ENCODE measurements at regions not wholly inside any gene's neighbourhood (a gene's known extent, or its start where the extent isn't known, plus 50 kb on each side); places are given as distances from the start of the nearest gene placed in this dataset.

- Histone ChIP-seq H3K9ac (ENCODE audit: low read depth in 1 of 2, low read length in 2 of 2) (no peak overlapping the region), H3K27me3 (ENCODE audit: control insufficient read depth in 1 of 2, insufficient read depth in 2 of 2, low read length in 2 of 2) (no peaks in the 10 kb centered on the region), H3K9me3 (ENCODE audit: control insufficient read depth in 1 of 2, low read length in 2 of 2) (no peaks in the 10 kb centered on the region), H3K27ac (ENCODE audit: low read depth, low read length) (no peak overlapping the region), H3K4me3 (ENCODE audit: low read depth in 1 of 2, low read length in 2 of 2) (no peak overlapping the region), H3K4me1 (ENCODE audit: control insufficient read depth in 1 of 2, insufficient read depth in 2 of 2, low read length in 2 of 2) (no peaks in the 10 kb centered on the region), H3K36me3 (ENCODE audit: control insufficient read depth in 1 of 2, insufficient read depth in 2 of 2, low read length in 2 of 2) (no peaks in the 10 kb centered on the region)
Measured at GRCh38 chr16:86327321-86327720, 183.0 kb upstream of the FOXF1 start.

GRCh38 chr16:86330906-86331305, 179.4 kb upstream of the FOXF1 start:
- peaks cover 0 to 4% of the 10 kb centered on the region in 2 donors for H3K27me3 ChIP-seq (ENCODE audit: control insufficient read depth in 1 of 2, insufficient read depth in 2 of 2, low read length in 2 of 2)
- H3K4me3 ChIP-seq (ENCODE audit: low read depth in 1 of 2, low read length in 2 of 2), result no peak overlapping the region
- no peaks in the 10 kb centered on the region for H3K36me3 ChIP-seq (ENCODE audit: control insufficient read depth in 1 of 2, insufficient read depth in 2 of 2, low read length in 2 of 2)
- H3K9ac ChIP-seq (ENCODE audit: low read depth in 1 of 2, low read length in 2 of 2), result no peak overlapping the region
- H3K27ac ChIP-seq (ENCODE audit: low read depth, low read length), result no peak overlapping the region
- H3K9me3 ChIP-seq (ENCODE audit: control insufficient read depth in 1 of 2, low read length in 2 of 2), result no peaks in the 10 kb centered on the region
- no peaks in the 10 kb centered on the region for H3K4me1 ChIP-seq (ENCODE audit: control insufficient read depth in 1 of 2, insufficient read depth in 2 of 2, low read length in 2 of 2)

- H3K36me3 ChIP-seq (ENCODE audit: control insufficient read depth in 1 of 2, insufficient read depth in 2 of 2, low read length in 2 of 2), result no peaks in the 10 kb centered on the region
- no peak overlapping the region for H3K9ac ChIP-seq (ENCODE audit: low read depth in 1 of 2, low read length in 2 of 2)
- no peaks in the 10 kb centered on the region for H3K9me3 ChIP-seq (ENCODE audit: control insufficient read depth in 1 of 2, low read length in 2 of 2)
- H3K4me1 ChIP-seq (ENCODE audit: control insufficient read depth in 1 of 2, insufficient read depth in 2 of 2, low read length in 2 of 2), result no peaks in the 10 kb centered on the region
- no peak overlapping the region for H3K27ac ChIP-seq (ENCODE audit: low read depth, low read length)
- peaks cover 0 to 4% of the 10 kb centered on the region in 2 donors for H3K27me3 ChIP-seq (ENCODE audit: control insufficient read depth in 1 of 2, insufficient read depth in 2 of 2, low read length in 2 of 2)
- H3K4me3 ChIP-seq (ENCODE audit: low read depth in 1 of 2, low read length in 2 of 2), result no peak overlapping the region
Measured at GRCh38 chr16:86334079-86334635, 176.2 kb upstream of the FOXF1 start.

GRCh38 chr16:86335266-86336172, 174.8 kb upstream of the FOXF1 start:
- Histone ChIP-seq H3K4me3 (ENCODE audit: low read depth in 1 of 2, low read length in 2 of 2) (no peak overlapping the region), H3K27me3 (ENCODE audit: control insufficient read depth in 1 of 2, insufficient read depth in 2 of 2, low read length in 2 of 2) (peaks cover 0 to 4% of the 10 kb centered on the region in 2 donors), H3K9me3 (ENCODE audit: control insufficient read depth in 1 of 2, low read length in 2 of 2) (no peaks in the 10 kb centered on the region), H3K4me1 (ENCODE audit: control insufficient read depth in 1 of 2, insufficient read depth in 2 of 2, low read length in 2 of 2) (no peaks in the 10 kb centered on the region), H3K9ac (ENCODE audit: low read depth in 1 of 2, low read length in 2 of 2) (no peak overlapping the region), H3K36me3 (ENCODE audit: control insufficient read depth in 1 of 2, insufficient read depth in 2 of 2, low read length in 2 of 2) (no peaks in the 10 kb centered on the region), H3K27ac (ENCODE audit: low read depth, low read length) (no peak overlapping the region)

- Histone ChIP-seq H3K27me3 (ENCODE audit: control insufficient read depth in 1 of 2, insufficient read depth in 2 of 2, low read length in 2 of 2) (peaks cover 0 to 4% of the 10 kb centered on the region in 2 donors), H3K9ac (ENCODE audit: low read depth in 1 of 2, low read length in 2 of 2) (no peak overlapping the region), H3K27ac (ENCODE audit: low read depth, low read length) (no peak overlapping the region), H3K9me3 (ENCODE audit: control insufficient read depth in 1 of 2, low read length in 2 of 2) (no peaks in the 10 kb centered on the region), H3K36me3 (ENCODE audit: control insufficient read depth in 1 of 2, insufficient read depth in 2 of 2, low read length in 2 of 2) (no peaks in the 10 kb centered on the region), H3K4me1 (ENCODE audit: control insufficient read depth in 1 of 2, insufficient read depth in 2 of 2, low read length in 2 of 2) (no peaks in the 10 kb centered on the region), H3K4me3 (ENCODE audit: low read depth in 1 of 2, low read length in 2 of 2) (no peak overlapping the region)
Measured at GRCh38 chr16:86337138-86337537, 173.2 kb upstream of the FOXF1 start.

GRCh38 chr16:86337581-86338402, 172.5 kb upstream of the FOXF1 start:
- Histone ChIP-seq H3K4me3 (ENCODE audit: low read depth in 1 of 2, low read length in 2 of 2) (no peak overlapping the region), H3K9me3 (ENCODE audit: control insufficient read depth in 1 of 2, low read length in 2 of 2) (no peaks in the 10 kb centered on the region), H3K27me3 (ENCODE audit: control insufficient read depth in 1 of 2, insufficient read depth in 2 of 2, low read length in 2 of 2) (peaks cover 0 to 4% of the 10 kb centered on the region in 2 donors), H3K36me3 (ENCODE audit: control insufficient read depth in 1 of 2, insufficient read depth in 2 of 2, low read length in 2 of 2) (no peaks in the 10 kb centered on the region), H3K4me1 (ENCODE audit: control insufficient read depth in 1 of 2, insufficient read depth in 2 of 2, low read length in 2 of 2) (no peaks in the 10 kb centered on the region), H3K27ac (ENCODE audit: low read depth, low read length) (no peak overlapping the region), H3K9ac (ENCODE audit: low read depth in 1 of 2, low read length in 2 of 2) (no peak overlapping the region)

- no peaks in the 10 kb centered on the region for H3K4me1 ChIP-seq (ENCODE audit: control insufficient read depth in 1 of 2, insufficient read depth in 2 of 2, low read length in 2 of 2)
- H3K27ac ChIP-seq (ENCODE audit: low read depth, low read length), result no peak overlapping the region
- no peak overlapping the region for H3K4me3 ChIP-seq (ENCODE audit: low read depth in 1 of 2, low read length in 2 of 2)
- no peaks in the 10 kb centered on the region for H3K36me3 ChIP-seq (ENCODE audit: control insufficient read depth in 1 of 2, insufficient read depth in 2 of 2, low read length in 2 of 2)
- H3K9ac ChIP-seq (ENCODE audit: low read depth in 1 of 2, low read length in 2 of 2), result no peak overlapping the region
- no peaks in the 10 kb centered on the region for H3K9me3 ChIP-seq (ENCODE audit: control insufficient read depth in 1 of 2, low read length in 2 of 2)
- H3K27me3 ChIP-seq (ENCODE audit: control insufficient read depth in 1 of 2, insufficient read depth in 2 of 2, low read length in 2 of 2), result peaks cover 3 to 4% of the 10 kb centered on the region in 2 donors
Measured at GRCh38 chr16:86338403-86339115, 171.8 kb upstream of the FOXF1 start.

- H3K27me3 ChIP-seq (ENCODE audit: control insufficient read depth in 1 of 2, insufficient read depth in 2 of 2, low read length in 2 of 2), result peaks cover 0 to 4% of the 10 kb centered on the region in 2 donors
- H3K4me1 ChIP-seq (ENCODE audit: control insufficient read depth in 1 of 2, insufficient read depth in 2 of 2, low read length in 2 of 2), result peaks cover 0 to 6% of the 10 kb centered on the region in 2 donors
- no peaks in the 10 kb centered on the region for H3K36me3 ChIP-seq (ENCODE audit: control insufficient read depth in 1 of 2, insufficient read depth in 2 of 2, low read length in 2 of 2)
- no peak overlapping the region for H3K4me3 ChIP-seq (ENCODE audit: low read depth in 1 of 2, low read length in 2 of 2)
- H3K9ac ChIP-seq (ENCODE audit: low read depth in 1 of 2, low read length in 2 of 2), result no peak overlapping the region
- H3K9me3 ChIP-seq (ENCODE audit: control insufficient read depth in 1 of 2, low read length in 2 of 2), result no peaks in the 10 kb centered on the region
- no peak overlapping the region for H3K27ac ChIP-seq (ENCODE audit: low read depth, low read length)
Measured at GRCh38 chr16:86342161-86342834, 168.0 kb upstream of the FOXF1 start.

- peaks cover 0 to 4% of the 10 kb centered on the region in 2 donors for H3K27me3 ChIP-seq (ENCODE audit: control insufficient read depth in 1 of 2, insufficient read depth in 2 of 2, low read length in 2 of 2)
- no peaks in the 10 kb centered on the region for H3K9me3 ChIP-seq (ENCODE audit: control insufficient read depth in 1 of 2, low read length in 2 of 2)
- peaks cover 0 to 6% of the 10 kb centered on the region in 2 donors for H3K4me1 ChIP-seq (ENCODE audit: control insufficient read depth in 1 of 2, insufficient read depth in 2 of 2, low read length in 2 of 2)
- H3K9ac ChIP-seq (ENCODE audit: low read depth in 1 of 2, low read length in 2 of 2), result peak overlapping the region in 1 of 2 donors; percentile 27
- peak overlapping the region; percentile 64 for H3K27ac ChIP-seq (ENCODE audit: low read depth, low read length)
- H3K4me3 ChIP-seq (ENCODE audit: low read depth in 1 of 2, low read length in 2 of 2), result no peak overlapping the region
- H3K36me3 ChIP-seq (ENCODE audit: control insufficient read depth in 1 of 2, insufficient read depth in 2 of 2, low read length in 2 of 2), result no peaks in the 10 kb centered on the region
Measured at GRCh38 chr16:86343027-86343795, 167.1 kb upstream of the FOXF1 start.
